Kidney epithelial cell (primary cell): ENCODE measurements at regions not wholly inside any gene's neighbourhood (a gene's known extent, or its start where the extent isn't known, plus 50 kb on each side); places are given as distances from the start of the nearest gene placed in this dataset.

Experiments
- DNase-seq: peaks from one replicate; pipeline ENCODE4 v3.0.0-alpha.2; 2010; ENCODE audit warnings: low read depth
- H3K27me3 ChIP-seq: 2 replicates; pipeline ENCODE4 v1.6.0; 2011; ENCODE audit warnings: low read length; ENCODE audit not compliant: control insufficient read depth, insufficient read depth
- H3K36me3 ChIP-seq: 2 replicates; pipeline ENCODE4 v1.5.1; 2011; ENCODE audit warnings: low read length; ENCODE audit not compliant: control insufficient read depth, insufficient read depth
- H3K4me3 ChIP-seq: 2 replicates; pipeline ENCODE4 v1.5.1; 2011; ENCODE audit warnings: low read depth, mild to moderate bottlenecking, control low read depth, low read length
- CTCF ChIP-seq: IDR thresholded peaks from 2 replicates; pipeline ENCODE4 v1.5.1; 2011; ENCODE audit warnings: mild to moderate bottlenecking, moderate library complexity, low read length, control low read depth, inconsistent platforms; ENCODE audit not compliant: insufficient read depth, poor library complexity, severe bottlenecking

- H3K36me3 ChIP-seq: no peaks in the 10 kb centered on the region
- no peaks in the 10 kb centered on the region for H3K27me3 ChIP-seq
- no peak overlapping the region for H3K4me3 ChIP-seq
- DNase-seq: no peak
- TF ChIP-seq CTCF: no peak
Measured at GRCh38 chr3:145058483-145058882, 1086.9 kb downstream of the DIPK2A start.

- H3K27me3 ChIP-seq: no peaks in the 10 kb centered on the region
- no peak for DNase-seq
- TF ChIP-seq CTCF: no peak
- H3K4me3 ChIP-seq: no peak overlapping the region
- no peaks in the 10 kb centered on the region for H3K36me3 ChIP-seq
Measured at GRCh38 chr3:145063616-145064015, 1092.0 kb downstream of the DIPK2A start.

- Histone ChIP-seq H3K4me3 (no peak overlapping the region), H3K27me3 (no peaks in the 10 kb centered on the region), H3K36me3 (no peaks in the 10 kb centered on the region)
- DNase-seq: no peak
- TF ChIP-seq CTCF: no peak
Measured at GRCh38 chr3:145070795-145071194, 1090.2 kb downstream of the PLOD2 start.

GRCh38 chr3:145079436-145079835 lies 1081.5 kb downstream of the PLOD2 start:
- DNase-seq: no peak

GRCh38 chr3:145087038-145087437 lies 1073.9 kb downstream of the PLOD2 start:
- no peak for TF ChIP-seq CTCF

More at GRCh38 chr3:145079436-145079835, 1081.5 kb downstream of the PLOD2 start:
- no peaks in the 10 kb centered on the region for H3K36me3 ChIP-seq
- no peaks in the 10 kb centered on the region for H3K27me3 ChIP-seq
- no peak for TF ChIP-seq CTCF
- no peak overlapping the region for H3K4me3 ChIP-seq

GRCh38 chr3:145088917-145089316 lies 1072.1 kb downstream of the PLOD2 start:
- TF ChIP-seq CTCF: no peak
- no peak for DNase-seq
- Histone ChIP-seq H3K4me3 (no peak overlapping the region), H3K36me3 (no peaks in the 10 kb centered on the region), H3K27me3 (no peaks in the 10 kb centered on the region)

More at GRCh38 chr3:145087038-145087437, 1073.9 kb downstream of the PLOD2 start:
- DNase-seq: no peak
- no peaks in the 10 kb centered on the region for H3K27me3 ChIP-seq
- no peak overlapping the region for H3K4me3 ChIP-seq
- H3K36me3 ChIP-seq: no peaks in the 10 kb centered on the region
